HG03159 (cell line): ENCODE measurements at regions not wholly inside any gene's neighbourhood (a gene's known extent, or its start where the extent isn't known, plus 50 kb on each side); places are given as distances from the start of the nearest gene placed in this dataset.

Experiments
- ATAC-seq: cut with Tn5 transposase; IDR thresholded peaks from one replicate; pipeline ENCODE4 v1.9.1; 2021; ENCODE audit warnings: mild to moderate bottlenecking, moderate library complexity; ENCODE audit not compliant: unreplicated experiment

GRCh38 chr6:98583506-98583905 is 250.9 kb upstream of the POU3F2 start:
- ATAC-seq, result no peak

- ATAC-seq, result no peak
These were observed 248.2 kb upstream of the POU3F2 start for GRCh38 chr6:98586163-98586562.

- ATAC-seq, result no peak
These were observed 246.8 kb upstream of the POU3F2 start for GRCh38 chr6:98587555-98587954.

GRCh38 chr6:98589536-98589935 is 244.8 kb upstream of the POU3F2 start:
- ATAC-seq, result no peak

GRCh38 chr6:98590136-98590681 is 244.2 kb upstream of the POU3F2 start:
- ATAC-seq, result no peak

- ATAC-seq, result no peak
These were observed 243.4 kb upstream of the POU3F2 start for GRCh38 chr6:98590997-98591396.

- ATAC-seq, result no peak
These were observed 240.7 kb upstream of the POU3F2 start for GRCh38 chr6:98593676-98594075.

- ATAC-seq, result no peak
These were observed 232.7 kb upstream of the POU3F2 start for GRCh38 chr6:98601716-98602115.

- no peak for ATAC-seq
These were observed 228.7 kb upstream of the POU3F2 start for GRCh38 chr6:98605705-98606104.

GRCh38 chr6:98627129-98627775 is 207.1 kb upstream of the POU3F2 start:
- ATAC-seq, result no peak

- no peak for ATAC-seq
These were observed 200.5 kb upstream of the POU3F2 start for GRCh38 chr6:98633886-98634285.

GRCh38 chr6:98634569-98634968 is 199.8 kb upstream of the POU3F2 start:
- no peak for ATAC-seq

GRCh38 chr6:98635191-98635590 is 199.2 kb upstream of the POU3F2 start:
- ATAC-seq, result no peak

- no peak for ATAC-seq
These were observed 197.4 kb upstream of the POU3F2 start for GRCh38 chr6:98636941-98637340.

- ATAC-seq, result no peak
These were observed 195.2 kb upstream of the POU3F2 start for GRCh38 chr6:98639089-98639635.

GRCh38 chr6:98640366-98640765 is 194.0 kb upstream of the POU3F2 start:
- no peak for ATAC-seq

GRCh38 chr6:98641949-98642719 is 192.2 kb upstream of the POU3F2 start:
- no peak for ATAC-seq

- ATAC-seq, result no peak
These were observed 190.3 kb upstream of the POU3F2 start for GRCh38 chr6:98644063-98644462.

- ATAC-seq, result no peak
These were observed 186.0 kb upstream of the POU3F2 start for GRCh38 chr6:98648211-98648914.

GRCh38 chr6:98650941-98651340 is 183.4 kb upstream of the POU3F2 start:
- ATAC-seq, result no peak

GRCh38 chr6:98653179-98653578 is 181.2 kb upstream of the POU3F2 start:
- no peak for ATAC-seq
